Type B pancreatic cell (in vitro differentiated cells): ENCODE measurements at regions not wholly inside any gene's neighbourhood (a gene's known extent, or its start where the extent isn't known, plus 50 kb on each side); places are given as distances from the start of the nearest gene placed in this dataset.
"Not testable (repeated sequence)": the region's sequence is repeated elsewhere in the genome, so short reads cannot be mapped to it uniquely, and the experiment has no call there.

Experiments used
- DNase-seq: peaks from one replicate; pipeline ENCODE4 v3.0.0; 2021; ENCODE audit warnings: mixed read lengths; ENCODE audit not compliant: unreplicated experiment; ENCODE audit errors: extremely low spot score
- H3K27ac Mint-ChIP-seq: 2 replicates; pipeline ENCODE4 v1.8.0; 2021; ENCODE audit warnings: mild to moderate bottlenecking, mixed read lengths
- H3K27me3 Mint-ChIP-seq: 2 replicates; pipeline ENCODE4 v1.8.0; 2021; ENCODE audit warnings: mixed read lengths
- H3K36me3 Mint-ChIP-seq: 2 replicates; pipeline ENCODE4 v1.8.0; 2021; ENCODE audit warnings: mixed read lengths
- H3K4me1 Mint-ChIP-seq: one replicate; pipeline ENCODE4 v1.8.0; 2021; ENCODE audit warnings: mixed read lengths; ENCODE audit not compliant: unreplicated experiment
- H3K4me3 Mint-ChIP-seq: 2 replicates; pipeline ENCODE4 v1.8.0; 2021; ENCODE audit warnings: mild to moderate bottlenecking, mixed read lengths
- H3K9me3 Mint-ChIP-seq: 2 replicates; pipeline ENCODE4 v1.8.0; 2021; ENCODE audit warnings: mixed read lengths

GRCh38 chr2:111434608-111434939 lies 313.9 kb downstream of the BCL2L11 start:
- not testable (repeated sequence) for H3K9me3 Mint-ChIP-seq, H3K27me3 Mint-ChIP-seq, DNase-seq, H3K4me3 Mint-ChIP-seq, H3K27ac Mint-ChIP-seq, H3K4me1 Mint-ChIP-seq, H3K36me3 Mint-ChIP-seq

GRCh38 chr2:111435553-111436310 lies 315.0 kb downstream of the BCL2L11 start:
- H3K4me1 Mint-ChIP-seq, result not testable (repeated sequence)

GRCh38 chr2:111436411-111436810 lies 315.7 kb downstream of the BCL2L11 start:
- not testable (repeated sequence) for H3K4me3 Mint-ChIP-seq, H3K36me3 Mint-ChIP-seq, H3K9me3 Mint-ChIP-seq, H3K27ac Mint-ChIP-seq, H3K4me1 Mint-ChIP-seq, H3K27me3 Mint-ChIP-seq, DNase-seq

More at GRCh38 chr2:111435553-111436310, 315.0 kb downstream of the BCL2L11 start:
- not testable (repeated sequence) for H3K27ac Mint-ChIP-seq, H3K9me3 Mint-ChIP-seq, H3K27me3 Mint-ChIP-seq, H3K36me3 Mint-ChIP-seq, DNase-seq, H3K4me3 Mint-ChIP-seq

- H3K4me1 Mint-ChIP-seq, H3K4me3 Mint-ChIP-seq, H3K27ac Mint-ChIP-seq, H3K9me3 Mint-ChIP-seq, DNase-seq, H3K27me3 Mint-ChIP-seq, H3K36me3 Mint-ChIP-seq: not testable (repeated sequence)
Measured at GRCh38 chr2:111437288-111437990, 316.7 kb downstream of the BCL2L11 start.

- not testable (repeated sequence) for H3K36me3 Mint-ChIP-seq, H3K4me1 Mint-ChIP-seq, H3K27me3 Mint-ChIP-seq, H3K27ac Mint-ChIP-seq, DNase-seq, H3K4me3 Mint-ChIP-seq, H3K9me3 Mint-ChIP-seq
Measured at GRCh38 chr2:111438161-111438560, 317.4 kb downstream of the BCL2L11 start.

- H3K4me1 Mint-ChIP-seq, H3K36me3 Mint-ChIP-seq, H3K27ac Mint-ChIP-seq, H3K27me3 Mint-ChIP-seq, DNase-seq, H3K4me3 Mint-ChIP-seq, H3K9me3 Mint-ChIP-seq: not testable (repeated sequence)
Measured at GRCh38 chr2:111439237-111439636, 318.5 kb downstream of the BCL2L11 start.

GRCh38 chr2:111441614-111442013 lies 320.9 kb downstream of the BCL2L11 start:
- not testable (repeated sequence) for H3K9me3 Mint-ChIP-seq, H3K27ac Mint-ChIP-seq, DNase-seq, H3K27me3 Mint-ChIP-seq, H3K4me3 Mint-ChIP-seq, H3K36me3 Mint-ChIP-seq, H3K4me1 Mint-ChIP-seq

- not testable (repeated sequence) for H3K27ac Mint-ChIP-seq, H3K4me3 Mint-ChIP-seq, H3K9me3 Mint-ChIP-seq, H3K36me3 Mint-ChIP-seq, H3K27me3 Mint-ChIP-seq, H3K4me1 Mint-ChIP-seq, DNase-seq
Measured at GRCh38 chr2:111442767-111443454, 322.2 kb downstream of the BCL2L11 start.

- H3K9me3 Mint-ChIP-seq, H3K4me1 Mint-ChIP-seq, H3K27ac Mint-ChIP-seq, H3K4me3 Mint-ChIP-seq, DNase-seq, H3K36me3 Mint-ChIP-seq, H3K27me3 Mint-ChIP-seq: not testable (repeated sequence)
Measured at GRCh38 chr2:111444516-111444915, 323.8 kb downstream of the BCL2L11 start.

GRCh38 chr2:111445191-111445929 lies 324.6 kb downstream of the BCL2L11 start:
- H3K4me1 Mint-ChIP-seq, H3K9me3 Mint-ChIP-seq, H3K4me3 Mint-ChIP-seq, DNase-seq, H3K27me3 Mint-ChIP-seq, H3K27ac Mint-ChIP-seq, H3K36me3 Mint-ChIP-seq: not testable (repeated sequence)

GRCh38 chr2:111445941-111446340 lies 325.2 kb downstream of the BCL2L11 start:
- not testable (repeated sequence) for H3K36me3 Mint-ChIP-seq, H3K27me3 Mint-ChIP-seq, DNase-seq, H3K4me1 Mint-ChIP-seq, H3K27ac Mint-ChIP-seq, H3K4me3 Mint-ChIP-seq, H3K9me3 Mint-ChIP-seq
